SK-N-MC (cell line): ENCODE measurements at regions not wholly inside any gene's neighbourhood (a gene's known extent, or its start where the extent isn't known, plus 50 kb on each side); places are given as distances from the start of the nearest gene placed in this dataset.

Source experiments
- DNase-seq: peaks from one replicate; pipeline ENCODE4 v3.0.0-alpha.2; 2011; ENCODE audit warnings: low read depth, low spot score
- H3K27ac ChIP-seq: fragments of 200-600 bp; sonication (generic); 2 replicates; pipeline ENCODE4 v1.5.1; 2016; ENCODE audit warnings: mixed run types
- H3K36me3 ChIP-seq: fragments of 200-600 bp; sonication (generic); 2 replicates; pipeline ENCODE4 v1.6.1; 2017; ENCODE audit warnings: antibody characterized with exemption, low read length, mixed read lengths; ENCODE audit not compliant: insufficient read depth
- H3K4me3 ChIP-seq: fragments of 200-600 bp; sonication (generic); 2 replicates; pipeline ENCODE4 v1.5.1; 2016
- H3K9ac ChIP-seq: fragments of 200-600 bp; sonication (generic); 2 replicates; pipeline ENCODE4 v1.8.0; 2017; ENCODE audit warnings: mixed run types, mixed read lengths; ENCODE audit not compliant: insufficient read length
- H3K9me3 ChIP-seq: fragments of 200-600 bp; sonication (generic); 2 replicates; pipeline ENCODE4 v1.6.1; 2017; ENCODE audit warnings: low read depth, mild to moderate bottlenecking, antibody characterized with exemption, low read length, moderate library complexity, mixed read lengths
- EZH2 ChIP-seq: fragments of 200-600 bp; sonication (generic); IDR thresholded peaks from one replicate; pipeline ENCODE4 v1.6.1; 2017; ENCODE audit warnings: antibody characterized with exemption
- FOXP2 ChIP-seq: optimal IDR thresholded peaks from 2 replicates; pipeline ENCODE3; 2011; ENCODE audit warnings: mild to moderate bottlenecking, moderate library complexity; ENCODE audit not compliant: insufficient read depth; ENCODE audit errors: extremely low read length, control extremely low read depth
- POLR2AphosphoS5 ChIP-seq: IDR thresholded peaks from 2 replicates; pipeline ENCODE4 v1.6.1; 2012; ENCODE audit warnings: mild to moderate bottlenecking, low read depth, low read length, borderline replicate concordance

DNA sequence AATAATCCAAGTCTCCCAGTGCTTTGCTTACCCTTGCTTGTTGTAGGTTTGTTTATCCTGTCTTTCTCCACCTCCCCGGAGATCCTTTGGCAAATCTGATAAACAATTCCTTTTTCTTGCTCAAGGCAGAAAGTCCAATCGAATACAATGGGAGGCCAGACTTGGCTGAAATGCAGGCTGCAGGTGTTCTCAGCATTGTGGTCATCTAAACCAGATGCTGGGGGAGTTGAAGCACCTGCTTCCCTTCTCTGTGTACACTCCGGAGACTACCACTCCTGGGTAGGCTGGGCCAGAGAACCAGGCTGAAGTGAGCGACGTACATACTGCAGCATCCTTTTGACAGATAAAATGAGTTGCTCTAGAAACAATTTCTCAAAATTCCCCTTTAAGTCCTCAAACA is 82.6 kb upstream of the PREP start:
- Histone ChIP-seq H3K4me3 (no peak overlapping the region), H3K9me3 (no peaks in the 10 kb centered on the region), H3K36me3 (no peaks in the 10 kb centered on the region), H3K9ac (no peak overlapping the region), H3K27ac (no peak overlapping the region)
- DNase-seq, result no peak
- TF ChIP-seq EZH2 (no peak), POLR2AphosphoS5 (no peak), FOXP2 (no peak)

DNA sequence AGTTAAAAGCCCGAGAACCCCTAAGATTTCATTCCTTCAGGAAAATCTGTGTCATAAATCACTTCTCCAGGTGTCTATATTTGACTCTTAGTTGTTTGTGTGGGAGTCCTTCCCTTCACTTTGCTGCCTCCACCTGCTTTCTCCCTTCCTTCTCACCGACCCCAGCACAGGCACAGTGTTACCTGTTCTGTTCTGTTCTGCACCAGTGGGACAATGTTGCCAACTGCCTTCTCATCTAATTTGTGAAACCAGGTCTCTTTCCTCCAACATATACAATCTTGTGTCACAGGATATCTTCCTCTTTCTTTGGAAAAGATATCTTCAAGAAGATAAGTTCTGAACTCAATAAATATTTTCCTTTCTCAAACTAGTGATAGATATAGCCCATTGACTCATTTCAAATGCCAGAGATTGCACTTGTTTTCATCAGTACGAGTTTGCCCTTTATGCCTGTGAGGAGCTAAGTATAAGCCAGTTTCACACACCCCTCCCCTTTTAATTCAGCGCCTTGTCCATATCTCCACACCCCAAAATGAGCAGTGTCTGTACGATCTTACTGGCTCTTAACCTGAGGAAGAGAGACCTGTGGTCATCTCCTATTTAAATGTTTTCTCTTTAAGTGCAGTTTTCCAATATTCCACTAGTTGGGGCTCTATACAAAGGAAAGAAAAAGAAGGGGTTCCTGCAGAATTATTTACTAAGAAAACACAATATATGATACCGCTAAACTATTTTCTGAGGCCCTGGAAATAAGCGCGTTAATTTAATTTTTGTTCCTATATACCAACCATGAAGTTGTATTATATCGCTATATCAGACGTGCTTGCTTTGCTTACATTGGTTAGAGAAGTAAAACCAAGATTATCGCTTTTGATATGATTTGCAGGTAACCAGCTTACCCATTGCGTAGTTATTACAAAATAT is 81.6 kb upstream of the PREP start:
- no peaks in the 10 kb centered on the region for H3K9me3 ChIP-seq
- H3K27ac ChIP-seq, result no peak overlapping the region
- no peak for TF ChIP-seq EZH2
- no peak for TF ChIP-seq POLR2AphosphoS5
- TF ChIP-seq FOXP2, result no peak
- DNase-seq, result no peak
- no peak overlapping the region for H3K9ac ChIP-seq
- H3K4me3 ChIP-seq, result no peak overlapping the region
- no peaks in the 10 kb centered on the region for H3K36me3 ChIP-seq

DNA sequence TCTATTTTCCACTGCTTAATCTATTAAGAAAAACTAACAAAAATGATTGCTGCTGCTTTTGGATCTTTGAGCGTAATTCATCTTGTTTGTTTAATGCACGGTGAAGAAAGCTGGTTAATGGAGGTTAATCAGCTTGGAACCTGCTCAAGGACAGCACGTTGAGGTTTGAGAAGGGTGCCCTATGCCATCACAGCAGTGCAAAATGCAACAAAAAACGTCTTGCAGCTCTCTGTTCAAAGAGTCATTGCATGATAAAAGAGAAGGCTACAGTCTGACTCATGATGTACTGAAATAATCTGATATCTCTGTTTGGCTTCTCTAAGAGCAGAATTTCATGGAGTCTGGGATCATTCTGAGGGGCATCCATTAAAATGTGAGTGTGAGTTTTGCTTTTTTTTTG is 80.6 kb upstream of the PREP start:
- Histone ChIP-seq H3K4me3 (no peak overlapping the region), H3K9ac (no peak overlapping the region), H3K36me3 (no peaks in the 10 kb centered on the region), H3K9me3 (no peaks in the 10 kb centered on the region), H3K27ac (no peak overlapping the region)
- TF ChIP-seq POLR2AphosphoS5 (no peak), EZH2 (no peak), FOXP2 (no peak)
- DNase-seq, result no peak

DNA sequence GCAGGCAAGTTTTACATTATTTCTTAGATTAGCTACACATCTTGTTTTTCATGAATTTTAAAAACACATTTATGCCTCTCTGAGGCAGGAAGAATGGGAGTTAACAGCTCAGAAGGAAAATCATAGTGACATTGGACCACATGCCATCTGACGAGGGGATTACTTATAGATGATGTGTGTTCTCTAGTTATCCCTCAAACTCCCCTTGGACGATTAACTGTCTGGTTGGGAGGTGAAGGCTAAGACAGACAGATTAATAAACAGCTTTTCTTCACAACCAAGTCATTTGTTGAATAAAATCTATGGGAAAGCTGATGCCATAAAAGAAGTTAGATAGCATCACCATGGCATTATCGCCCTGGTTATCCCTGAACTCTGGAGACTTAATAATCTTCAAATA is 80.0 kb upstream of the PREP start:
- H3K9me3 ChIP-seq, result no peaks in the 10 kb centered on the region
- no peaks in the 10 kb centered on the region for H3K36me3 ChIP-seq
- no peak overlapping the region for H3K27ac ChIP-seq
- TF ChIP-seq POLR2AphosphoS5, result no peak
- TF ChIP-seq EZH2, result no peak
- no peak for TF ChIP-seq FOXP2
- H3K9ac ChIP-seq, result no peak overlapping the region
- H3K4me3 ChIP-seq, result no peak overlapping the region; the same call in 1 of the 2 replicates
- no peak for DNase-seq

- H3K9me3 ChIP-seq, result no peaks in the 10 kb centered on the region
- no peak overlapping the region for H3K9ac ChIP-seq
- DNase-seq, result peak; percentile 22
- H3K36me3 ChIP-seq, result no peaks in the 10 kb centered on the region
- peak overlapping the region; percentile 12; the same call in 1 of the 2 replicates for H3K4me3 ChIP-seq
- TF ChIP-seq POLR2AphosphoS5 (no peak), EZH2 (no peak), FOXP2 (no peak)
- no peak overlapping the region for H3K27ac ChIP-seq
These were observed 79.5 kb upstream of the PREP start for GRCh38 chr6:105482227-105482844.

- no peak overlapping the region for H3K4me3 ChIP-seq
- no peak for DNase-seq
- no peaks in the 10 kb centered on the region for H3K36me3 ChIP-seq
- no peak overlapping the region for H3K27ac ChIP-seq
- H3K9me3 ChIP-seq, result no peaks in the 10 kb centered on the region
- H3K9ac ChIP-seq, result no peak overlapping the region
- no peak for TF ChIP-seq POLR2AphosphoS5
- TF ChIP-seq EZH2, result no peak
- TF ChIP-seq FOXP2, result no peak
These were observed 74.1 kb upstream of the PREP start for GRCh38 chr6:105476978-105477377.

- Histone ChIP-seq H3K27ac (no peak overlapping the region), H3K36me3 (no peaks in the 10 kb centered on the region), H3K9me3 (no peaks in the 10 kb centered on the region), H3K4me3 (no peak overlapping the region), H3K9ac (no peak overlapping the region)
- DNase-seq, result no peak
- no peak for TF ChIP-seq FOXP2
- no peak for TF ChIP-seq EZH2
- TF ChIP-seq POLR2AphosphoS5, result no peak
These were observed 71.4 kb upstream of the PREP start for GRCh38 chr6:105474234-105474633.

- H3K36me3 ChIP-seq, result no peaks in the 10 kb centered on the region
- no peak overlapping the region for H3K27ac ChIP-seq
- H3K9ac ChIP-seq, result no peak overlapping the region
- DNase-seq, result no peak
- no peak overlapping the region for H3K4me3 ChIP-seq
- no peaks in the 10 kb centered on the region for H3K9me3 ChIP-seq
- TF ChIP-seq EZH2 (no peak), POLR2AphosphoS5 (no peak), FOXP2 (no peak)
These were observed 67.1 kb upstream of the PREP start for GRCh38 chr6:105469946-105470345.
